ENCODE measurements at regions not wholly inside any gene's neighbourhood (a gene's known extent, or its start where the extent isn't known, plus 50 kb on each side); places are given as distances from the start of the nearest gene placed in this dataset.

DNA sequence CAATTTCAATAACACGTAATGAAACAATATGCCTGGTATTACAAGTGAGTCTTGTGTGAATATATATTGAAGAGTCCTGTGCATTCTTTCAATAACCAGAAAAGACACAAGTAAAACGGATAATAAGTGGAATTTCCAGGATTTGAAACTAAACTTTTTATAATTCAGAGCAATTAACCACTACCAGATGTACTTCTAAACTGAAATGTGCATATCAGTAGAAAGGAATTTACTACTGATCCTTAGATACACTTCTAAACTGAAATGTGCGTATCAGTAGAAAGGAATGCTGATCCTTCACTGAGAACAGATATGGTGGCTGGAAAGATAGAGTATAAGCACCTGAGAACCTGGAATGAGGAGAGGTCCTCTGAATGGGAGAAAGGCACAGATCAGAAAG is 470.9 kb upstream of the SPHKAP start:
- no peak for DNase-seq (ENCODE audit: low spot score)

DNA sequence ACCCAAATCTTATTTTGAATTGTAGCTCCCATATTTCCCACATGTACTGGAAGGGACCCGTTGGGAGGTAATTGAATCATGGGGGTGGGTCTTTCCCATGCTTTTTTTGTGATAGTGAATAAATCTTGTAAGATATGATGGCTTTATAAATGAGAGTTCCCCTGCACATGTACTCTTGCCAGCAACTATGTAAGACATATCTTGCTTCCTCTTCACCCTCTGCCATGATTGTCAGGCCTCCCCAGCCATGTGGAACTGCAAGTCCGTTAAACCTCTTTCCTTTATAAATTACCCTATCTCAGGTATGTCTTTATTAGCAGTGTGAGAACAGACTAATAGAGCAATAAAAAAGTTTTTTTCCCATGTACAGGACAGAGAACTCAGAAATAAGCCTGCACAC is 468.4 kb upstream of the SPHKAP start:
- no peak for DNase-seq (ENCODE audit: low spot score)

DNA sequence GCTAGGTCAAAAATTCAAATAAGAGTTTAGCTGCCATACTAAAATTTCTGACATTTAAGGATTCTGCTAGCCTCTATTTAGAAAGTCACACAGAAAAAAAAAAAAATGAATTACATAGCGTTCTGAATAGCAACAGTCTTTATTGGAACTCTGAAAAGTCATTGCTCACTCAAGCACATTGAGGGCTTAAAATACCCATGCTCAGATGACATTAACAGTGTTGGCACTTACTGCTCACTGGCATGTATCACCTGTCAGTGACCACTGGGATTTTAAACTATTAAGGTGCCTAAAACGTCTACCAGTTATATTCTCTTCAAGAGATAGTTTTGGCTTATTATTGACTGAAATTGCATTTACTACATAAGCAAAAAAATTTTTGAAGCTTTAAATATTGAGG is 468.0 kb upstream of the SPHKAP start:
- no peak for DNase-seq (ENCODE audit: low spot score)

DNA sequence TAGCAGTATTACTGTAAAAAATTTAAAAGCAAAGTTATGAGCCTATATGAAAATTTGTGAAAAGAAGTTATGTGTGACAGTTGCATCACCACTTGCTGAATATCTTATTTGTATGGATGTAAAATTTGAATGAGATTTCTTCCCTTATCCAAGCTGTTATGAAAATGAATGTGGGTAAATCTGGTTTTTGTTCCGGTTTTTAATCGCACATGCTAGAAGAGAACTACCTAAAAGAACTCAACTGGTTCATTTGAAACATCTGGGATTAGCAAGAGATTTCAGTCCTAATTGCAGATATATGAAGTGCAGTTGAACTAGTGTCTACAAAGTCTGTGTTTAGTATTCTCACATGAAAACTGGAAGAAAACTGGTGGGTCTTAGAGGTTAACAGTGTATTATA is 467.1 kb upstream of the SPHKAP start:
- DNase-seq (ENCODE audit: low spot score) = no peak

DNA sequence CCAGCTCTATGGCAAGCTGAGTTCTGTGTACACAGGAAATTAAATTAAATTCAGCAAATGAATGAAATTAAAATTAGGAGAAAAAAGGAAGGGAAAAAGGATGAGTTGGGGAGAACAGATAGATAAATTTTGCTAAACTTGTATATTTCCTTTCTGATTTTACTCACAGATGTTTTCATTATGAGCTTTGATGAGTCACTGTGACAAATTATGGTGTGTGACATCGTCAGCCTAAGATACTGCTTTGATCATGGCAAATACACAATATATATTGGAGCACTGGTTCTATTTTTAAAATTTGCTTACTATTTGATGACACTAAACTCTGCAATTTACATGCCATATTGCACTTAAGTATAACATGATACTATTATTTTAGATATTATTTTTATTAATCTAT is 464.6 kb upstream of the SPHKAP start:
- DNase-seq (ENCODE audit: low spot score) = no peak

DNA sequence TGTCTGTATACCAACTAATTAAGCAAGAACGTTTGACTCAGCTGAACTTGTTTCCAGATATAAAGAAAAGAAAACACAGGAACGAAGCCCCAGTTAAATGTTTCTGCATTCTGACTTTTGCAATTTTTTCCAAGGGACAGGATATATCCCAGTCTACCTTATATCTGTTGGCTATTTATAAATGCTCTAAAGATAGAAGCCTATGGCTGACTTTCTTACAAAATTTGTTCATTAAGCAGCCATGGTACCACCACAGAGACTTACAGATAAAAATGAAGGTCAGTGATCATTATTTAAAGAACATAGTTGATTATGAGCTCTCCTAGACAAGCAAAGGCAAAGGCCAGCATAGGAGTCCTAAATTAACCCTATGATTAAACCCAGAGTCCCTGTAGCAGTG is 462.7 kb upstream of the SPHKAP start:
- no peak for DNase-seq (ENCODE audit: low spot score)

DNA sequence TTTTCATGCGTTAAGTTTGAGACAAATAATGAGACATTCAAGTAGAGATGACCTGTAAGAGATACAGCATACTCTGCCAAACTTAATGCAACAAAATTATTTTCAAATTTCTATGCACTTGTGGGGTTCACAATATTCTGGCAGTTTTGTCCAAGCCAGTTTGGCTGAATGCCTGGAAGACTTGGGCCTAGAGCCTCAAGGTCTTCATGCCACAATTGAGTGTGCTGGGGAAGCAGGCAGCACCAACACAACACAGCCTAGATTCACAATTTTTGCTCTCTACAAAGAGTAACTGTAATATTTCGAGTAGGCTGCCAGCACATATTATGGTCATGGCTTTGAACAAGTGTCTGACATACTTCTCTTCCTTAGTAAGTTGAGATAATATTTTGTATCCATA is 461.4 kb upstream of the SPHKAP start:
- no peak for DNase-seq (ENCODE audit: low spot score)

DNA sequence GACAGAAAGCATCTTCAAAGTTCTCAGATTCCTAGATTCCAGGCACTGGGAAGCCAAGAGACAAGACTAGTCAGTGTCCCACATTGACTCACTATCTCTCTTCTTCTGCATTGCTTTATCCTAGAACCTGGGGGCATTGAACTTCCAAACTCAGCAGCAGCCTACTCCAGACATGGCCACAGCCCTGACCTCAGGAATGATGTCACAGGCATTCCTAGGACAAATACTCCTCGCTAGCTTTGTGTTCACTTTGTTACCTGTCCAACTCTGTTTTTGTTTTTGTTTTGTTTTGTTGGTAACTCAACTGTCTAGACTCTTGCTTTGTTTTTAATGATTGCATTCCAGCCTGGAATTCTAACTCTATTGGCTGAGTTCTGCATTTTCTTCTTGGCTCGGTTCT is 449.3 kb upstream of the SPHKAP start:
- no peak for DNase-seq (ENCODE audit: low spot score)

DNA sequence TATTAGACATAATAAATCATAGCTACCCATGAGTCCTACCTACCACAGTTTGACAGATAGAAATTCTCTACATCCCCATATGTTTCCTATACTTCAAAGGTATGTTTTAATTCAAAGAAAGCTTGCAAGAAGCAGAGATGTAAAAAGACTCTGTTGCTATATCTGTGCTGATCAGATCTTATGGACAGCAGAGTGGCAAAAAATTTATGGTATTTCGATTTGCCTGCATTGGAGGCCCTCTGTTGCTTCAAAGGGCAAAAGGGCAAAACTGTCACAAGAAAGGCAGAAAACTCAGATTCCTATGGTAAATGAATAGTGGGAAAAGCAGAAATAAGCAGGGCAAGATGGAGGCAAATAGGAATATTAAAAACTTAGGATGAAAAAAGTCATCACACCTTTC is 447.8 kb upstream of the SPHKAP start:
- no peak for DNase-seq (ENCODE audit: low spot score)

DNA sequence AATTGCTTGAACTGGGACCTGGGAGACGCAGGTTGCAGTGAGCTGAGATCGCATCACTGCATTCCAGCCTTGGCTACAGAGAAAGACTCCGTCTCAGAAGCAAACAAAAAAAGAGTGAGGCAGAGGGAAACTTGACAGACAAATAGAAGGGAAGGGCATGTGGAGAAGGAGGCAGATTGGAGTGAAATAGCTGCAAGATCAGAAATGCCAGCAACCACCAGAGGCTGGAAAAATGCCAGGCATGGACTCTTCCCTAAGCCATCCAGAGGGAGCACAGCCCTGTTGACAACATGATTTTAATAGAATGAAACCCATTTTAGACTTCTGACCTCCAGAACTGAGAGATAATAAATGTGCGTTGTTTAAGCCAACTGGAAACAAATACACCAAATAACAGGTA is 447.2 kb upstream of the SPHKAP start:
- DNase-seq (ENCODE audit: low spot score) = no peak

DNA sequence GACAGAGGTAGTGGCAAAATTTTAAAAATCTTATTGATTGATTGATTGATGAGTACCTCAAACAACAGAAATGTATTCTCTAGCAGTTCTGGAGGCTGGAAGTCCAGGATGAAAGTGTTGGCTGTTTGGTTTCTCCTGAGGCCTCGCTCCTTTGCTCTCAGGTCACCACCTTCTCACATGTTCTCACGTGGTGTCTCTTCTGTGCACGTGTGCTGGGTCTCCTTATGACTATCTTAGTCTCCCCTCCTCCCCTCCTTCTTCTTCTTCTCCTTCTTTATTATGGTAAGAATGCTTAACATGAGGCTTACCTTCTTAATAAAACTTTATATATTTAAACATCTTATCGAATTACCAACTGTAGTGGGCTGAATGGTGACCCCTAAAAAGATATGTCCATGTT is 446.0 kb upstream of the SPHKAP start:
- DNase-seq (ENCODE audit: low spot score) = no peak

DNA sequence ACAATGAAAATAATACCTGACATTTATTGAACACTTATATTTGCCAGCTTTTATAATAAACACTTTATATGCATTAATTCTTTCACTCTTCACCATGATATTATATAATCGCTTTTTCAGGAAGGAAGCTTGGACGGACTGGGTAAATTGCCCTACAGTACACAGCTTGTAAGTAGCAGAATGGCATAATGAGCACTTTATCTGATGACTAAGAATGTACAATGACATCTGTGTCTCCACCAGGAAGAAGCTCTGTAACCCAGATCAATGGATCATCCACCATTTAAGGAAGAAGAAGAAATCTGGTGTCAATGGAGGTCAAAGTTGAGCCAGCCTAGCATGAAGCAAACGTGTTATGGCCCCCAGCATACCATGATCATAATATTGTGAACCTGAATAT is 444.0 kb upstream of the SPHKAP start:
- DNase-seq (ENCODE audit: low spot score) = no peak

DNA sequence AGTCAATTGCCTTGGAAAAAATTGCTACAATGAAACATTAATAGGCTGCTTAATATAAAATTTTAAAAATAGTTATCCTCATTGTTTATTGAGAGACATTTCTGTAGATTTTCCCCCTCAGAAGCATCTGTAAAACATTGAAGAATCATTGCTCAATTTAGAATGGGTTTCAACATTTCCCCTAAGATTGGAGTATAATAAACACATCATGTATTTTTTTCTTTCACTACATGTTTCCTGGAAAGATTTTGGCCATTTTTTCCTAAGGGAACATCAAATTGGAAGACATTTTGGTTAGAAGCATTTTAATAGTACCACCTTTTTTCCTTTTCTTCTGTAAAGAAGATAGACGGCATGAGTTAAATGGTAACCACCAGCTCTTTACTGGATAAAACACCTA is 443.2 kb upstream of the SPHKAP start:
- DNase-seq (ENCODE audit: low spot score) = no peak

DNA sequence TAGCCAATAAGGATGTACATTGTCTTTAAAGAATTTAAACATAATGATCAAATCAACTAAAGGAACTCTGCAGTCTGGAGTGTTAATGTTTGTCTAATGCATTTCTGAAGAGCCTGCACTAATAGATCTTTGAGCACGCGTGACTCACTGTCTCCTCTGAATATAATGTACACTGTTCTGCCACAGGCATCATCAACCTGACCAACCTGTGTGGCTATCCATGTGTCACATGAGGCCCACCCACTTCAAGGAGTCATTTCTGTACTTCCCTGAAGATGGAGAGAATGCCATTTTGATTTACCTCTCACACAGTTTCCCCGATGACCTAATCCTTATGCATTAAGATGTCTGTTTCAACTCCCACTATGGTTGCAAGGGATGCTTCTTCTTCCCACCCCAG is 434.0 kb upstream of the SPHKAP start:
- DNase-seq (ENCODE audit: low spot score) = no peak

DNA sequence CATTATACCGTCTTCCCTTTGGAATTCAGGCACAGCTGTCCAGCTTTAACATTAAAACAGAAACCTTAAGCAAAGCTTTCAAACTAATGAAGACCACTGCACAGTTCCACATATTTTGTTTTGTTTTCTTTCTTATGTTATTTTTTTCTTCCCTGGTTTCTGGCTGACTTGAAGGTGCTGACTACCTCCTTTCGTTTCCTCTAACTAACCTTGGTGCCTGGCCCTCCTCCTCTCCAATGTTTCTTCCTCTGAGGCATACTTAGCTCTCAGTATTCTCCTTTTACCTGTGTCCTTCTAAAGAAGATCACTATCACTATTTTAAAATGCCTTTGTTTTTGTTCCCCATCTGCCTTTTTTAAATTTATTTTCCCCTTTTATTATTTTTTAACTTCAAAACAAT is 433.3 kb upstream of the SPHKAP start:
- no peak for DNase-seq (ENCODE audit: low spot score)

DNA sequence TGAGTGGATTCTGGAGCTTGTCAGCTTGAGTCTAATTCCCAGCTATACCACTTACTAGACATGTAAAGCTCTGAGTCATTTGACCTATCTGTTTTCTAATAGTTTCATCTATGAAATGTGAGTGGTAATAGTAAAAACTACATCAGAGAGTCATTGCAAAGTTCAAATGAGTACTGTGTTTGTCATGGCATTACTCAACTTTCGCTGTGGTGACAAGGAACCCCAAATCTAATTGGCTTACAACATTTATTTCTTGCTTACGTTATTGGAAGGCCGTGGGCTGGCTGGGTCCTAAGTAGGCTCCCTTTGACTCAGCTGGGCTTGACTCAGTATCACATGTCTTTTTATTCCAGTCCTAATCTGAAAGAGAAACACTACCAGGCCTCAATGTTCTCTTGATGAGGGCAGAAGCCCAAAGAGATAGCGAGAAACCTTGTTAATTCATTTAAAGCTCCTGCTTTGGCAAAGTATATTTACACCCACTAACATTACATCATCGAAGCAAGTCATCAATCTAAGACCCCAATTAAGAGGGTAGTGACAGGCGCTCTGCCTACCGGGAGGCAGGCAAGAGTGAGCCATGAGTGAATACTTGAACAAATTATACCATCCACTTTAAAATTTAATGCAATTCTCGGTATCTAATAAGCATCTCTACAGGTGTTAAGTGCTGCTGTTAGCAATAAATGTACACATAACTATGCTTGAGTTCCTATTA is 431.8 kb upstream of the SPHKAP start:
- DNase-seq (ENCODE audit: low spot score) = no peak

DNA sequence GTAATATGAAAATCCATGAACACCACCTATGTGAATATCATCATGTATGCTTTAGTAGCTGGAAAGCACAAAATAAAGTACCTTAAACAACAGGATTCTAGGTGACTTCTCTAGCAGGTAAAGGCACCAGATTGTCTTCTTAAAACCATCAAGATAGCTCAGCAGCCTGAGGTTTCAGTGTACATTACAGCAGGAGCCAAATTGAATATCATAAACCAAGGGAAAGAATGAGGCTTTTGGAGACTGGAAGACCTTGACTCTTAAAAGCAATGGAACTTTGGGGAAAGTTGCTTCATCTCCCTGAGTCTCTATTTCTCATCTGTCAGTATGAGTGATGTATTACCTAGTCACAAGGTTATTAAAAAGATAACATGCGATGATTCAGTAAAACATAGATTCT is 429.7 kb upstream of the SPHKAP start:
- no peak for DNase-seq (ENCODE audit: low spot score)

DNA sequence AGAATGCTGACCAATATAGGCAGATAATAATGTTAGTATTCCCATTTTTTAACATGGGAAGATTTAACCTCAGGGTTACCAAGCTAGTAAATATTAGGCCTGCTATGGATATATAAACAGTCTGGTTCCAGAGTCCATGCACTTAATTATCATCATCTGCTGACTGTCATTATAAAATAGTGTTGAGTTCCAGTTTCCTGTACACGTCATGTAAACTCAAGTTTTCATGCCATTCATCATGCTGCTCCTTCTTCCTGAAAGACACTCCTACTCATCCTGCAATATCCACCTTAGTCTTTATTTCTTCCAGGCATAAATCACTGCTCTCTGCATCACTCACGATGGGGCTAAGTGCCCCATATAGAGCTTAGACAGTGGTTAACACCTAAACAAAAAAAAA is 420.8 kb upstream of the SPHKAP start:
- no peak for DNase-seq (ENCODE audit: low spot score)

DNA sequence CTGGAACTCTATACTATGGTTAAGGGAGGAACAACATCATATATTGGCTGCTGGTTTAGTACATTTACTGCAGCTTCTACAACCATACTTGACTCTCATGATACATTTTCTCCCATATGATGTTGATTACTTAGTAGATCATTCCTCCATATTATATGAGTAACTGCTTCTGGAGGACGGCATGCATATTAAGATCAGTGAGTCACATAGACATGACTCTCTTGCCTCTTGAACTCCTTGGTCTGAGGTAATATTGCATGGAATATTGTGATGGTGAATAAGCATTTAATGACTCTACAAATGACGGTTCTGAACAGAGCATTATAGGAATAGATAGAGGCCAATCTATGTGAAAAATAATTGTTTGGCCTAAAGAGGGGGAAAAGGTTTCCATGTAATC is 418.8 kb upstream of the SPHKAP start:
- DNase-seq (ENCODE audit: low spot score) = no peak

DNA sequence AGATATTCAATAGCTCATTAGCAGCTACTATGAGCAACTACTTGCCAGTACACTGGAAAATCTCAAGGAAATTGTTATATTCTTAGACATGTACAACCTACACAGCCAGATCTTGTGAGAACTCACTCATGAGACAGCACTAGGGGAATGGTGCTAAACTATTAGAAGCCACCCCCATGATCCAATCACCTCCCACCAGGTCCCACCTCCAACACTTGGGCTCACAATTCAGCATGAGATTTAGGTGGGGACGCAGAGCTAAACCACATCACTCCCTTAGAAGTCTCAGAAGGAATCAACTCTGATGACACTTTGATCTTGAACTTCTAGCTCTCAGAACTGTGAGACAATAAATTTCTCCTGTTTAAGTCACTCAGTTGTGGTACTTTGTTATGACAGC is 418.3 kb upstream of the SPHKAP start:
- DNase-seq (ENCODE audit: low spot score) = no peak

DNA sequence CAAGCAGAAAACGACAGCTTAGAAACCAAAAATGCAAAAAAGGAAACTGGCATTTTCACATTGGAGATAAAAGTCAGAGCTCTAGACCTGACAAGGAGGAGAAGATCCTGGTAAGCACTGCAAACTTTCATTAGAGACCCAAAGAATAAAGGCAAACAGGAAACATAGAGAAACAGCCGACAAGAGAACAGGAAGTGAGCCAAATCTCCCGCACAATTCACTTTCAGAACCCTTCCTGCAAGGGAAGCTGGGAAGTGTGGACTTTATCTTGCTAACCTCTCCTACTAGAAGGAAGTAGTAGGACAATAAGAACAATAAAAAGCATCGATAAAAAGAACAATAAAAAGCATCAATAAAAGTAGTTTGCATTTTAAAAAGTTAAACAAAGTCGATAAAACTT is 417.8 kb upstream of the SPHKAP start:
- no peak for DNase-seq (ENCODE audit: low spot score)

DNA sequence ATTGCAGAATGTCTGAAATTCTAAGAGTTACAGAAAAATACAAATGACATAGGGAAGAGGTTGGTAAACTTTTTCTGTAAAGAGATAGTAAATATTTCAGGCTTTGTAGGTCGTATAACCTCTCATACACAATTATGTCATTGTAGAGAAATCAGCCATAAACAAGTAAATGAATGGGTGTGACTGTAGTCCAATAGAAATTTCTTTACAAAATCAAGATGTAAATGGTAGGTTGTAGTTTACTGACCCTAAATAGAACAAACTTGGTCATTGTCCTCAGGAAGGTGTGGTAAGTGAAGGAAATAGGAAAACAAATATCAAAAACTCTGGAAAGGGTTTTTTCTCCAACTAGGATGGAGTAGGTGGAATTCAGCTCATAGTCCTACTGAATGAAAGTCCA is 415.5 kb upstream of the SPHKAP start:
- no peak for DNase-seq (ENCODE audit: low spot score)

DNA sequence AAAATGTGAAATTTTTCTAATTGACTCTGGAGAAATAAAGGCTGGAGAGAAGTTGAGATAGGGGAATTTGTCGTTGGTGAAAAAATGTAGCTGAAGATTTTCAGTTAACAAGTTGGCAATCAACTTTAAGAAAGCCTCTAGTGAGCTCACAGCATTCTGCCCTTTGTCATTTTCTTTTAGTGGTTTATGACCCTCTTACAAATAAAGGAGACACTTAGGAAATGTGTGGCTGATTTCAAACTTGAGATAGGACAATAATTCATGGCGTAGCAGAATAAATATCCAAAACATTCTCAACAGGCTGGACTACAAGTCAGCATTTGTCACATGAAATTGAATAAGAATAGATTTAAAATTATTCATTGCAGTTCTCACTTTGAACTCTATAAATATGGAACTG is 412.5 kb upstream of the SPHKAP start:
- no peak for DNase-seq (ENCODE audit: low spot score)

DNA sequence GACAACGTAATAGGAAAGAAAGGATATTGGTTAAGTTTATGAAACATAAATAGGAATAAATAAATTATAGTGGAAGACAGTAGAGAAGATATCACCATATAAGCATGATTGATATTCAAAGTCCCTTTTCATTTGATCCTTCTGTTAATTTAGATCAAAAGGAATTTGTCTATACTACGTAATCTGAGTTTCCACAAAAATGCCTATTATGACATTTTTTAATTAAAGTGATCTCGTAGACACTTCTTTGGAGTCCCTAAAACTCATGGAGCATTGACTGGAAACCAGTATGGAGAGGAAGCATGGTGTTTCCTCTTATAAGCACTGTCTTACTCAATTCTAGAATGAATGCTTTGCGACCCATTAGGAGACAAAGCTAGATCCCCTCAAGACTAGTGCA is 411.4 kb upstream of the SPHKAP start:
- no peak for DNase-seq (ENCODE audit: low spot score)

DNA sequence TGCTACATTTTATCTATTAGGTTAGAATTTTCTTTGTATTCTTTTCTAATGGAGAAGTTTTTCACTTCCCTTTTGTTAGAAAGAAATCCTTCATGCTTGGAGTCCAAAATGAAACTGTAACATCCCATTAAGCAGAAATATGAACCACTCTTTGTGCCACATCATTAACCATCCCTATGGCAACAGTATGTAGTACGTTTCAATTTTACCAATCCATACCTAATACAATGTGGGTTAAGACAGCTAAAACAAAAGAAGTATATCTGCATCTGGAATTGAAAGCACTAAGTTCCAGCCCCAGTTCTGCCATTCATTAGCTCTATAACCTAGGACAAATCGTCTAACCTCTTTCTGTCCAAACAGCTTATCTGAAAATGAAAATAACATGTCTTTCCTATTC is 409.2 kb upstream of the SPHKAP start:
- DNase-seq (ENCODE audit: low spot score) = no peak
